ENCODE measurements at regions not wholly inside any gene's neighbourhood (a gene's known extent, or its start where the extent isn't known, plus 50 kb on each side); places are given as distances from the start of the nearest gene placed in this dataset.

GRCh38 chr7:46197785-46198540 is 276.9 kb upstream of the IGFBP3 start:
- no peak for DNase-seq (ENCODE audit: low read depth)
- POLR2A ChIA-PET = no interaction called here
- no peaks in the 10 kb centered on the region for H3K36me3 ChIP-seq (ENCODE audit: control insufficient read depth, insufficient read depth, low read length)
- CTCF ChIA-PET = no interaction called here
- H3K4me3 ChIP-seq (ENCODE audit: low read depth, low read length) = no peak overlapping the region
- no peak for TF ChIP-seq CTCF (IDR thresholded peaks at IDR 0.05; ENCODE audit: insufficient read depth, low read depth, low read length)
- no peaks in the 10 kb centered on the region for H3K27me3 ChIP-seq (ENCODE audit: control insufficient read depth, insufficient read depth, low read length)

- ChIA-PET CTCF (interaction anchor here (0.8 kb wide), 1 partner anchor 18 kb away, joined by 3 read pairs; no protein-coding TSS in a partner anchor), POLR2A (no interaction called here)
- H3K36me3 ChIP-seq (ENCODE audit: control insufficient read depth, insufficient read depth, low read length) = no peaks in the 10 kb centered on the region
Measured at GRCh38 chr7:46195934-46196333, 274.9 kb upstream of the IGFBP3 start.

GRCh38 chr7:46192271-46192670 is 271.2 kb upstream of the IGFBP3 start:
- DNase-seq (ENCODE audit: low read depth) = no peak
- no peaks in the 10 kb centered on the region for H3K27me3 ChIP-seq (ENCODE audit: control insufficient read depth, insufficient read depth, low read length)
- POLR2A ChIA-PET = no interaction called here
- no peak overlapping the region for H3K4me3 ChIP-seq (ENCODE audit: low read depth, low read length)
- CTCF ChIA-PET = no interaction called here
- no peak for TF ChIP-seq CTCF (IDR thresholded peaks at IDR 0.05; ENCODE audit: insufficient read depth, low read depth, low read length)
- no peaks in the 10 kb centered on the region for H3K36me3 ChIP-seq (ENCODE audit: control insufficient read depth, insufficient read depth, low read length)

More at GRCh38 chr7:46195934-46196333, 274.9 kb upstream of the IGFBP3 start:
- H3K4me3 ChIP-seq (ENCODE audit: low read depth, low read length) = no peak overlapping the region
- TF ChIP-seq CTCF (IDR thresholded peaks at IDR 0.05; ENCODE audit: insufficient read depth, low read depth, low read length) = no peak
- DNase-seq (ENCODE audit: low read depth) = no peak
- no peaks in the 10 kb centered on the region for H3K27me3 ChIP-seq (ENCODE audit: control insufficient read depth, insufficient read depth, low read length)

- peak; percentile 64 for DNase-seq (ENCODE audit: low read depth)
- ChIA-PET POLR2A (no interaction called here), CTCF (no interaction called here)
- Histone ChIP-seq H3K36me3 (ENCODE audit: control insufficient read depth, insufficient read depth, low read length) (no peaks in the 10 kb centered on the region), H3K4me3 (ENCODE audit: low read depth, low read length) (no peak overlapping the region), H3K27me3 (ENCODE audit: control insufficient read depth, insufficient read depth, low read length) (no peaks in the 10 kb centered on the region)
- TF ChIP-seq CTCF (IDR thresholded peaks at IDR 0.05; ENCODE audit: insufficient read depth, low read depth, low read length) = no peak
Measured at GRCh38 chr7:46191776-46192175, 270.7 kb upstream of the IGFBP3 start.

GRCh38 chr7:46191296-46191695 is 270.2 kb upstream of the IGFBP3 start:
- no peak for DNase-seq (ENCODE audit: low read depth)
- Histone ChIP-seq H3K27me3 (ENCODE audit: control insufficient read depth, insufficient read depth, low read length) (no peaks in the 10 kb centered on the region), H3K36me3 (ENCODE audit: control insufficient read depth, insufficient read depth, low read length) (no peaks in the 10 kb centered on the region), H3K4me3 (ENCODE audit: low read depth, low read length) (no peak overlapping the region)
- ChIA-PET POLR2A (no interaction called here), CTCF (interaction anchor here (1.3 kb wide), 1 partner anchor 11 kb away, joined by 3 read pairs; no protein-coding TSS in a partner anchor)
- no peak for TF ChIP-seq CTCF (IDR thresholded peaks at IDR 0.05; ENCODE audit: insufficient read depth, low read depth, low read length)
